Neural crest cell (in vitro differentiated cells): ENCODE measurements at regions not wholly inside any gene's neighbourhood (a gene's known extent, or its start where the extent isn't known, plus 50 kb on each side); places are given as distances from the start of the nearest gene placed in this dataset.

Experiments
- DNase-seq: peaks from one replicate; pipeline ENCODE4 v3.0.0; 2021; ENCODE audit warnings: low read depth, mixed read lengths, low spot score
- H3K27ac Mint-ChIP-seq: one replicate; pipeline ENCODE4 v1.8.0; 2021; ENCODE audit warnings: mild to moderate bottlenecking, mixed read lengths; ENCODE audit not compliant: unreplicated experiment
- H3K27me3 Mint-ChIP-seq: 2 replicates; pipeline ENCODE4 v1.8.0; 2021; ENCODE audit warnings: low read depth, mild to moderate bottlenecking, mixed read lengths
- H3K36me3 Mint-ChIP-seq: 2 replicates; pipeline ENCODE4 v1.8.0; 2021; ENCODE audit warnings: low read depth, mild to moderate bottlenecking, mixed read lengths
- H3K4me1 Mint-ChIP-seq: 2 replicates; pipeline ENCODE4 v1.8.0; 2021; ENCODE audit warnings: mixed read lengths
- H3K4me3 Mint-ChIP-seq: one replicate; pipeline ENCODE4 v1.8.0; 2021; ENCODE audit warnings: mild to moderate bottlenecking, mixed read lengths
- H3K9me3 Mint-ChIP-seq: 2 replicates; pipeline ENCODE4 v1.8.0; 2021; ENCODE audit warnings: mixed read lengths
- CTCF ChIP-seq: fragments of 200-600 bp; sonication (generic); conservative IDR thresholded peaks from 2 replicates; pipeline ENCODE4 v1.5.0; 2021; ENCODE audit warnings: antibody characterized with exemption, mild to moderate bottlenecking

GRCh38 chr12:87467936-87468335 lies 561.3 kb downstream of the C12orf50 start:
- H3K9me3 Mint-ChIP-seq: no peaks in the 10 kb centered on the region
- H3K4me3 Mint-ChIP-seq: no peak overlapping the region

DNA sequence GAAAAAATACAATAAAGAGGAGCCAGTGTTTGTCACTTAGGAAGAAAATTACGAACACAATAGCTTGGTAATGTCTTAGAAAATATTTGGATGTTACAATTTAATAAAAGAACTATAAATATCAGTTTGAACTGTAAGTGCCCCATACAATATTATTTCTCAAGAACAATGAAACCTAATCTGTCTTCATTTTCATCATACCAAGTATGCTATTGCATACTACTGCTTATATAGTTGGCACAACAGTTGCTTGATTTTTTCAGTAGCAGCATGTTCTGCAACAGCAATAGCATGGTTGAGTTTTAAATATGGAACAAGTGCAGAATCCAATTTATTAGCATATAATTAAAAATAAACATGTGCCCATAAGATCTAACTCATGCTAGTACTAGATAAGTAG lies 564.6 kb downstream of the C12orf50 start:
- no peak overlapping the region for H3K4me3 Mint-ChIP-seq
- peaks cover 4% of the 10 kb centered on the region for H3K9me3 Mint-ChIP-seq
- no peaks in the 10 kb centered on the region for H3K36me3 Mint-ChIP-seq
- H3K27ac Mint-ChIP-seq: no peak overlapping the region
- DNase-seq: no peak
- no peaks in the 10 kb centered on the region for H3K27me3 Mint-ChIP-seq
- no peaks in the 10 kb centered on the region for H3K4me1 Mint-ChIP-seq
- no peak for TF ChIP-seq CTCF

More at GRCh38 chr12:87467936-87468335, 561.3 kb downstream of the C12orf50 start:
- no peak overlapping the region for H3K27ac Mint-ChIP-seq
- H3K27me3 Mint-ChIP-seq: no peaks in the 10 kb centered on the region
- H3K4me1 Mint-ChIP-seq: no peaks in the 10 kb centered on the region
- no peak for DNase-seq
- TF ChIP-seq CTCF: no peak
- H3K36me3 Mint-ChIP-seq: no peaks in the 10 kb centered on the region

DNA sequence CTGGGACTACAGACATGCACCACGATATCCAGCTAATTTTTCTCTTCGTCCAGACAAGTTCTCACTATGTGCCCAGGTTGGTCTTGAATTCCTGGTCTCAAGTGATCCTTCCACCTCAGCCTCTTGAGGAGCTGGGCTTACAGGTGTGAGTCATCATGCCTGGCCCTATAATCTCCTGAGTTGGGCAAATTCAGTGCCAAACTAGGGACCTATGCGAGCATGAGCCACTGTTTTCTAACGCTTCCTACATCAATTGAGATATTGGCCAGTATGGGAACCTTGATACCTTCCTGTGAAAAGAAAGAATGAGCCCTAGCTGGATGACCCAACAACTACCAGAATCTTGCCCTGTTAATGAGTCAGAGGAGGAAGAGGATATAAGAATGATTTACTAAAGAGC lies 585.2 kb downstream of the C12orf50 start:
- Mint-ChIP-seq H3K27ac (no peak overlapping the region), H3K4me1 (no peaks in the 10 kb centered on the region)

DNA sequence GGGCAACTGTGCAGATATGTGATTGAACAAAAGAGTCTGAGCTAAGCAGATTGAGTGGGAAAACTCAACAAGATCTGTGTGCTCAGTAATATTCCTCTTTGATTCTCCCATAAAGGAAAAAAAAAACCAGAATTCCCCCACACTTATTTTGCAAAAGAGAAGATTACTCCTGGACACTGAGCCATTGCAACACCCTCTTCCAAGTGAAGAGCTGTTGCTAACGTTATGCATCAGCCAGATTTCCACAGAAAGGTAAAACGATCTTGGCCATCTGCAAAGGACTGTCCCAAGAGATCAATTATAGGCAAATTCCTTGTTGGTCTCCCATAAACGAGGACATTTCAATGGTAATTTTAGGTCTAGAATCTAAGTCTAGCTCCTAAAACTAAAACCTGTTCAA lies 587.7 kb downstream of the C12orf50 start:
- Mint-ChIP-seq H3K27ac (no peak overlapping the region), H3K4me1 (no peaks in the 10 kb centered on the region), H3K36me3 (no peaks in the 10 kb centered on the region), H3K4me3 (no peak overlapping the region), H3K9me3 (peaks cover 3% of the 10 kb centered on the region), H3K27me3 (no peaks in the 10 kb centered on the region)
- no peak for TF ChIP-seq CTCF
- no peak for DNase-seq

More for the DNA sequence above, 585.2 kb downstream of the C12orf50 start:
- DNase-seq: no peak
- no peak for TF ChIP-seq CTCF
- no peaks in the 10 kb centered on the region for H3K27me3 Mint-ChIP-seq
- peaks cover 3% of the 10 kb centered on the region for H3K9me3 Mint-ChIP-seq
- no peak overlapping the region for H3K4me3 Mint-ChIP-seq
- H3K36me3 Mint-ChIP-seq: no peaks in the 10 kb centered on the region

GRCh38 chr12:87439990-87440827 lies 589.0 kb downstream of the C12orf50 start:
- TF ChIP-seq CTCF: no peak
- H3K27me3 Mint-ChIP-seq: no peaks in the 10 kb centered on the region
- H3K4me3 Mint-ChIP-seq: no peak overlapping the region
- DNase-seq: no peak
- no peaks in the 10 kb centered on the region for H3K36me3 Mint-ChIP-seq
- no peaks in the 10 kb centered on the region for H3K4me1 Mint-ChIP-seq
- peaks cover 3% of the 10 kb centered on the region for H3K9me3 Mint-ChIP-seq
- no peak overlapping the region for H3K27ac Mint-ChIP-seq
